ENCODE measurements at regions not wholly inside any gene's neighbourhood (a gene's known extent, or its start where the extent isn't known, plus 50 kb on each side); places are given as distances from the start of the nearest gene placed in this dataset.

GRCh38 chr10:128471151-128471550, 344.9 kb upstream of the MKI67 start:
- no peak for DNase-seq

DNA sequence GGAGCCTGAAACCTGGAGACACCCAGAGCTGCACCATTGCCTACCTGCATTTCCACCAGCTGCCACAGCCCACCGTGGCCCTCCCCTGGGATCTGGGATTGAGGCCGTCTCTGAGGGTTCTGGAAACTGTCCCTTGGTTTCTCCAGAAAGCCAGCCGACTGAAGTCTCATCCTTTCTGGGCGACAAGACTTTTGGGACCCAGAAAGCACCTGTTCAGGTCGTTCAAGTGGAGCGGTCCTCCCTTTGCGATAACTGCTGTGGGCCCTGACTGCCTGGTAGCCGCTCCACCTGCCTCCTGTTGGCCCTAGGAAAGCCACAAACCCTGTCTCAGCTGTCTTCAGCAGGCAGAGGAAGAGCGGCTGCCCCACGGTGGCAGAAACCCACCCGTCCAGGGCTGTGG, 346.0 kb upstream of the MKI67 start:
- DNase-seq: no peak

DNA sequence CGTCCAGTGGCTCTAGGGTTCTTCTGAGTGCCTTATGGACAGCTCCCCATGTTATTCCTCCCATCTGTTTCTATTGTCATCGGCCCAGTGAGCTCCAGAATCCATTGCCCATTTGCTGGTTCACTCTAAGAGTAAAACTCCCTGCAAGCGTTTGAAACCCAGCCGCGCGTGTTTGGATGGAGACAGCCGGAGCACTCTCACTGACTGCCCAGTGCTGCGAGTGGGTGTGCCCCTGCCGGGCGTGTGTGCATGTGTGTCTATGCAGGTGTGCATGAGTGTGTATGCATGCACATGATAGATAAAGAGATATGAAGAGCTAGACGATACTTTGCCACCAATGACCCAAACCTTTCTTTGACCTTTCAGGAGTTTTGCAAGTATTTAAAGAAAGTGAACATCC, 347.2 kb upstream of the MKI67 start:
- DNase-seq: no peak

- no peak for DNase-seq
Observed at GRCh38 chr10:128473911-128474310, 347.7 kb upstream of the MKI67 start.

DNA sequence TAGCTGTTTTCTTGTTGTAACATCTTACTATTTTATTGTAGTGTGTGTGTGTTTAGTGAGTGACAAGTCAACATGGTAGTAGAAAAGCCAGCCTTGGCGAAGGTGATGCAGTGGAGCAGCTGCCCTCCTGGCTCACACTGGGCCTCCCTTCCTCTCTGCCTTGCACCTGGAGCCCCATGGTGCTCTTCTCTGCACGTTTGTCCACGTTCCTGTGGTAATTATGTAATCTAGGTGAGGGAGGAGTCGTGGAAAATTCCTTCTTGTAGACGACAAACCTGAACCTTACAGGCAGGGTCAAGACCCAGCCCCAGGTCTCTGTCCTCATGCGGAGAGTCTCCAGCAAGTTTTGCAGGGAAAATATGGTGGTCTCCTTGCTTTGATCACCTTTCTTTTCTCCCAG, 348.3 kb upstream of the MKI67 start:
- DNase-seq: no peak

DNA sequence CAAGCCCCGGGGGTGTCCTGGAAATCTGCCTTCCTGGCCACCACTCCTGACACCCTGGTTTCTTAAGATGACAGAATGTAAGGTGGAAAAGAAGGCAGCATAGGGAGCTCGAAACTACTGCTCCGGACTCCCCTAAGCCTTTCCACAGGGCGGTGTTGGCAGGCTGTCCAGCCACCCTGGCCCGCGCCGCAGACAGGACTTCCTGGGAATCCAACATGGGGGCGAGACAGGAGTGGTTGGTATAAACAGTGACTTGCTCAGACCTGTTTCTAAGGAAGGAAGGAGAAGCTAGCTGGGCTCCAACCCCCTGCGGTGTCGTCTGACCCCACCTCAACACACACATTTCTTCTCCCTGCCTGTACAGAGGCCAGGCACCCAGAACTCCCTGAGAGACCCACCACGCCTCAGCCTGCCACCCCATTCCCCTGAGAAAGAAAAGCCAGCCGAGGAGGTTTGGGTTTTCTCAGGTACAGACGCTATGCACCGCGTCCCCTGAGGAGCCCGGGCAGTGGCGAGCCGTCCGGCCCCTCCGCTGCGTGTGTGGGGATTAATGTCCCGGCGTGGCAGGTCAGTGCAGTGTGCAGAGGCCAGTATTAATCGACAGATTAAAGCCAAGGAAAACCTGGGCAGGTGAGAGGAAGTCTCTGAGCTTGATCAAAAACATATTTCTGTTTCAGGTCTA, 349.6 kb upstream of the MKI67 start:
- DNase-seq: no peak

GRCh38 chr10:128476368-128476725, 350.1 kb upstream of the MKI67 start:
- DNase-seq: no peak

DNA sequence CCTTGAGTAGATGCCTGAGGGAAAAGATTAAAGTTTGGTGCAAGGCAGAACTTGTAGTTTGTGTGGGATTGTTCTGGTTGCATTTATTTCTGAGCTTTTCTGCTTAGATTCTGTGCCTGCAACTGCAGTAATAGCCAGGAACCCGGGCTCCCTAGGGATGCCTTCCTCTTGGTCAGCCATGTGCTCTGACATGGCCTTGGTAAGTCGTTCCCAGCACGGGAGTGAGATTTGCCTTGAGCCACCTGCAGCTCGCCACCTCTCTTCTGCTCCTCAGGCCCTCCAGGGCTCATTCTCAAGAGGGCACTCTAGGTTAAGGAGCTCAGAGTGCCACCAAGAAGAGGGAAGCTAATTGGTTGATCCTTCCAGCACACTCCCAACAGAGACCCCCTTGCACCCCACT, 350.6 kb upstream of the MKI67 start:
- no peak for DNase-seq

DNA sequence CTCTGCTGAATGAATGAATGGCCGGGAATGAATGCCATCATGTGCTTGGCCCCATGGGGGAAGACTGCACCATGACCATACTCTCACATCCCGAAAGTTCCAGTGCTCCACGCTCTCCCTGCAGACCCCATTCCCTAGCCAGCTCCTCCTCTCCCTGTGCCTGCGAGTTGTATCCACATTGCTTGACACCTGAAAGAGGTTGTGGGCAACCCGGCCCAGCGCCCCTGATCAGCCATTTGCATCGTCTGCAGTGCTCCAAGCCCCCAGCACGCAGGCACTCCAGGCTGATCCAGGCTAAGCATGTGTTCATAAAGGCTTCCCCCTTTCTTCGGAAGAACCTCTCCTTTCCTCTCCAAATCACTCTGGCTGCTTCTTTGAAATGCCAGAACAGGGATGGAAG, 354.4 kb upstream of the MKI67 start:
- no peak for DNase-seq

GRCh38 chr10:128481152-128481840, 355.1 kb upstream of the MKI67 start:
- no peak for DNase-seq

- DNase-seq: no peak
Observed at GRCh38 chr10:128482052-128482451, 355.8 kb upstream of the MKI67 start.

GRCh38 chr10:128483216-128483615, 357.0 kb upstream of the MKI67 start:
- no peak for DNase-seq

- DNase-seq: no peak
Observed at GRCh38 chr10:128484041-128484440, 357.8 kb upstream of the MKI67 start.

DNA sequence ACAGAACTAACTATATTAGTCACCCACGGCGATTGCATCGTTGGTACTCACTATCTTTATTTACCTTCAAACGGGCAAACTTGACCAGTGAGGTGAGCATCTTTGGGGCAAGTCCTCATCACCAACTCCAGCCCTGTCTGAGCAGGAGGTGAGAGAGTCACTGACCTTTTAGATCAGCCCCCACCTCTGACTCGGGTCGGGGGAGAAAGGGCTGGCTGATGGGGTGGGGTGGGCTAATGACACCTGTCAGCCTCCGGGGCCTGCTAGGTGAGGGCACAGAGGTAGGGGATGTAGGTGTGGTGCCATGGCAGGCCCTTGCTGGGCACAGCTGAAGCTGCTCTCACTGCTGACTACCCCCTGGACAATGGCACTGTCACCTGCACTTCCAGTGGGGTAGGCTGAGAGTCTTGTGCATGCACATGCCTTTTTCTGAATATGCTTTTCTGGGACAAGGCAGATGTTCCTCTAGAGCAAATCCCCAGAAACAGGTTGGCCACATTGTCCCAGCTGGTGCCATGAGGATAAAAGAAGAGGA, 359.5 kb upstream of the MKI67 start:
- no peak for DNase-seq

DNA sequence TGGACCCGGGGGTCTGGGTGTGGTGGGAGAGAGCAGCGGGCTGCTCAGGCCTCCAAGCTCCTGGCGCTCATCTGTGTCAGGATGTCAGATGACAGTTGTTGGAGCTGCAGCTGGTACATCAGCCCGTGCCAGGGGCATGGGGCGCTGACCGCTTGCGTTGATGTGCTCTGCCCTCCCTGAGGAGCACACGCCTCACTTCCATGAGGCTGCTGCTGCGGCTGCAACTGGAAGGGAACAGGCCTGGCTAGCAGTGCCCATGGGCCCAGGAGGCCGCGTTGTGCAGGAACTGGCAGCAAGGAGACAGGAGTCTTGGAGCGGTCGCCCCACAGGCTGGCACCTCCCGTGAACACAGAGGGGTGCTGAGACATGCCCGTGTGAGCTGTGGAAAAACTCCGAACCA, 361.3 kb upstream of the MKI67 start:
- DNase-seq: no peak

- DNase-seq: no peak
Observed at GRCh38 chr10:128489324-128490247, 363.4 kb upstream of the MKI67 start.

- DNase-seq: no peak
Observed at GRCh38 chr10:128491686-128492085, 365.5 kb upstream of the MKI67 start.

GRCh38 chr10:128493811-128494210, 367.6 kb upstream of the MKI67 start:
- DNase-seq: no peak

- DNase-seq: no peak
Observed at GRCh38 chr10:128494665-128495064, 368.4 kb upstream of the MKI67 start.

DNA sequence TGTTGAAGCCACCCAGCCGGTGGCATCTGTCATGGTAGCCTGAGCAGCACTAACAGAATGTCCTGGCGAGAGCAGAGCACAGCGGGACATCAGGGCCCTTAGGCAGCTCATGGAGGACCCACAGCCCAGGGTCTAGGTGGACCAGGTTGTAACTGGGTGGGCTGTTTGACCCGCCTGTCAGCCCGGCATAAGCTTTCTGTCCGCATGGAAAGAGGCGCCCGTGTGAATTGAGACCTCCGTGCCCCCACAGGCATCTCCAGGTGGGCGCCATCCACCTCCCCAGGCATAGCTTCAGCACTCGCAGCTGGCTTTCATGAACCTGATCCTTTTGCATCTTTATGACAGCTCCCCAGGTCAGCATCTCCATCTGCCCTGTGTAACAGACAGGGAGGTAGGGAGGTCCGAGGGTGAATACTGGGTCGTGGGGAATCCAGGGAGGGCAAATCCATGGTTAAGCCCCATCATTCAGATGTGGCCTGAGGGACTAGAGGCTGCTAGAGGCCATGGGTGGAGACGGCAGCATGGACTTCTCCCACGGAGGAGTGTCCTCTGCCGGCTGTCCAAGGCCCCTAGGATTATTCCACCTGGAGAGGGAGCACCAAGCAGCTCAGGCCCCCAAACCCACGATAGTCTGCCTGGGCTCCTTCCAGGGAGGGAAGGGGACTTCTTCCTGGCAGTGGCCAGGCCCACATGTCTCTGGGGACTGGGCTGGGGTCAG, 371.6 kb upstream of the MKI67 start:
- DNase-seq: no peak

DNA sequence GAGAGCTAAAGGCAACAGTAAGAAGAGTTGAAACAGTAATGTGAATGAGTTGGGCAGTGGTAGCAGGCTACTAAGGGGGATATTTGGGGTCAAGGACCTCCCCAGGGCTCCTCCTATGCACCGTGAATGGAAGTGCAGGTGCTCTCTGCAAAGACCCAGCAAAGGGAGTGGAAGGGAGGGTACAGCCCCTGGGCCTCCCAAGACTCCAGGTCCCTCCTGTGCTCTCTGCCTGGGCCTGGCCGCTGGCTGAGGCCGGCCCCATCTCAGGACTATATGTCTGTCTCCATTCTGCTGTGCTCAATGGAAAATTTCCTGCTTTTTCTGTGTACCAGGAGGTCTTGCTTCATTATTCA, 372.1 kb upstream of the MKI67 start:
- no peak for DNase-seq

DNA sequence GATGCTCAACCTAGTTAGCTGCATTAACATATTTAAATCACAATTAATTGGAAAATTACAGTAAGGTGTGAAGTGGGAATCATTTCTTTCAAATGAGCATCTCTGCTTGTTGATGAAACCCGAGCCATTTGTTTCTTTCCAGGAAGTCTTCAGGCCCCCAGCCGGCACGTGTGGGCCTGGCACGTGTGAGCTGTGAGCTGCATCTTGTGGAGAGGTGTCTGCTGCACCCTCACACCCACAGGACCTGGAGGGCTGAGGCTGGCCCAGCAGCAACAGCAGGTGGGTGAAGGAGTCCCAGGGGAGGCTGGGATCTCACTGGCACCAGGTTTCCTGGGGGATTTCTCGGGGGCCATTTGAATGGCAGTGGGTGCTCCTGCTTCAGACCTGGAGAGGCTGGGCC, 372.5 kb upstream of the MKI67 start:
- DNase-seq: no peak

GRCh38 chr10:128499486-128499885, 373.3 kb upstream of the MKI67 start:
- DNase-seq: no peak
